Peyer's patch (tissue), 4 donors: ENCODE measurements at regions not wholly inside any gene's neighbourhood (a gene's known extent, or its start where the extent isn't known, plus 50 kb on each side); places are given as distances from the start of the nearest gene placed in this dataset.

ENCODE experiments used
- CTCF ChIP-seq, 6 experiments: fragments of 450-650 bp in 4 of 6; fragments of 200-600 bp in 2 of 6; sonication (generic) in 1 of 6; IDR thresholded peaks; one replicate each; pipeline ENCODE4 v1.5.1; 2017 to 2019; ENCODE audit warnings: antibody characterized with exemption in 6 of 6, mild to moderate bottlenecking in 3 of 6, moderate library complexity in 1 of 6
- POLR2A ChIP-seq, 2 donors: fragments of 450-650 bp; IDR thresholded peaks; one replicate each; pipeline ENCODE4 v1.5.1; 2017; ENCODE audit warnings: antibody characterized with exemption in 2 of 2, mild to moderate bottlenecking in 2 of 2, moderate library complexity in 2 of 2

- no peak for TF ChIP-seq POLR2A (IDR thresholded peaks at IDR 0.05)
- TF ChIP-seq CTCF (IDR thresholded peaks at IDR 0.05), result no peak
Observed at GRCh38 chr5:89711526-89711925, 698.0 kb downstream of the CETN3 start.
